ENCODE measurements at regions not wholly inside any gene's neighbourhood (a gene's known extent, or its start where the extent isn't known, plus 50 kb on each side); places are given as distances from the start of the nearest gene placed in this dataset.
"Not testable (repeated sequence)": the region's sequence is repeated elsewhere in the genome, so short reads cannot be mapped to it uniquely, and the experiment has no call there.

DNA sequence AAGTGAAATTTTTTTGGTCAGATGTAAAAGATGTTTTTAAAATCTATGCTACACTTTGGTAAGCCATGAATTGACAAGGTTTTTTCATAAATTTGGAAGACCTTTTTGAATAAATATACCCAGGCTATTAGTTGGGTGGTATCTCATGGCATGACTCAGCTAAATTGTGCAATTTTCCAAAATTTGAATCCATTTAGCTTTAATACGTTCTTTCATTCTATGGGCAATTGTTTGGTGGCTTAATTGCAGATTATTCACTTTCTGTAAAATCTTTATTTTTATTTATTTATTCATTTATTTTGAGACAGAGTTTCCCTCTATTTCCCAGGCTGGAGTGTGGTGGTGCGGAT lies 82.8 kb upstream of the TNRC6A start:
- TF ChIP-seq, protein P1, sequence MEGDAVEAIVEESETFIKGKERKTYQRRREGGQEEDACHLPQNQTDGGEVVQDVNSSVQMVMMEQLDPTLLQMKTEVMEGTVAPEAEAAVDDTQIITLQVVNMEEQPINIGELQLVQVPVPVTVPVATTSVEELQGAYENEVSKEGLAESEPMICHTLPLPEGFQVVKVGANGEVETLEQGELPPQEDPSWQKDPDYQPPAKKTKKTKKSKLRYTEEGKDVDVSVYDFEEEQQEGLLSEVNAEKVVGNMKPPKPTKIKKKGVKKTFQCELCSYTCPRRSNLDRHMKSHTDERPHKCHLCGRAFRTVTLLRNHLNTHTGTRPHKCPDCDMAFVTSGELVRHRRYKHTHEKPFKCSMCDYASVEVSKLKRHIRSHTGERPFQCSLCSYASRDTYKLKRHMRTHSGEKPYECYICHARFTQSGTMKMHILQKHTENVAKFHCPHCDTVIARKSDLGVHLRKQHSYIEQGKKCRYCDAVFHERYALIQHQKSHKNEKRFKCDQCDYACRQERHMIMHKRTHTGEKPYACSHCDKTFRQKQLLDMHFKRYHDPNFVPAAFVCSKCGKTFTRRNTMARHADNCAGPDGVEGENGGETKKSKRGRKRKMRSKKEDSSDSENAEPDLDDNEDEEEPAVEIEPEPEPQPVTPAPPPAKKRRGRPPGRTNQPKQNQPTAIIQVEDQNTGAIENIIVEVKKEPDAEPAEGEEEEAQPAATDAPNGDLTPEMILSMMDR (IDR thresholded peaks at IDR 0.05; ENCODE audit: extremely low read depth, missing control alignments): no peak
- no peak for DNase-seq (ENCODE audit: low spot score)

DNA sequence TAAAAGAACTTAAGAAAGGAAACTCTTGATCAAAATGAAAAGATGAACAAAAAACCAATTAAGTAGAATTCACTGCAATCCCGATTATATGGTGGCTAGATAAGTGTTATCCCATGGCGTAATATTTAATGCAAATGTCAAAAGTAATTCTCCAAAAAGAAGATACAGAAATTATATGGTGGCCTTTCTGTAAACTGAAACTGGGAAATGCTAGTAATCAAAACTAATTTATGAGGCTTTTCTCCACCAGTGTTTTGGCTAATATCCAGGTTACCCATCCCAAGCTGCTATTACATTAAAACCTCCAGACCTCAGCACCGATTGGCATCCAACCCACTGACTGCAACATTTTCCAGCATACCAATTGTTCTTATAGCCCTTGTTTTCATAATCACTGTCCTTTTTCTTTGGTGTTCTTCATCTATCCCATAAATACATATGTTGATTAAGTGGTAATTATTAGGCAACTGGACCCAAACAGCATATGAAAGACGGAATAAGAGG lies 77.2 kb upstream of the TNRC6A start:
- no peak for DNase-seq (ENCODE audit: low spot score)
- TF ChIP-seq, protein P1 (IDR thresholded peaks at IDR 0.05; ENCODE audit: extremely low read depth, missing control alignments): no peak

DNA sequence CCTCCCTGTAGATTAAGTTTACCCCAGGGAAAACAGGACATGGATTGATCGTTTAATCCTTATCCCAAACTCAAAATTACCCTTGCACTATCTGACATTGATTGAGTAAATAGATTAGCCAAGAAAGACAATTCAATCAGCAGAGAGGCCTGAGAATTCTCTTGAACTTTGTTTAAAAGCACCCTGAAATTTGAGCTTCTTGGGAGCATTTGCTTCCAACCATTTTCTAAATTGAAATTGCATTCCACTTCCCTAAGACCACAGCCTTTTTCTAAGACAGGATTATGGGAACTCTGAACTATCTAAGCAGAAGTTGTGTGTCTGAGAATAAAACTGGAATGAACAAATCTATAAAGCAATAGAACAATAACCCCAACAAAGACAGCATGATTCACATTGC lies 76.6 kb upstream of the TNRC6A start:
- TF ChIP-seq, protein P1 (IDR thresholded peaks at IDR 0.05; ENCODE audit: extremely low read depth, missing control alignments): no peak
- DNase-seq (ENCODE audit: low spot score): no peak

DNA sequence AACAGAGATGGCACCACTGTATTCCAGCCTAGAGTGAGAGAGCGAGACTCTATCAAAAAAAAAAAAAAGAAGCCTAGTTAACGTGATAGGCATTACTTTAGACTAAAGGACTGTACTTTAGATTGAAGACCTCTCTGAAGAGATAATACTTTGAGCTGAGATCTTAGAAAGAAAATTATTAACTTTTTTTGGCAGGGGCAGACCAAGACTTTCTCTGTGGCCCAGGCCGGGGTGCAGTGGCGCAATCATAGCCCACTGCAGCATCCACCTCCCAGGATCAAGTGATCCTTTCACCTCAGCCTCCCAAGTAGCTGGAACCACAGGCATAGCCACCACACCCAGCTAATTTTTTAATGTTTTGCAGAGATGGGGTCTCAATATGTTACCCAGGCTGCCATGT lies 75.7 kb upstream of the TNRC6A start:
- TF ChIP-seq, protein P1 (IDR thresholded peaks at IDR 0.05; ENCODE audit: extremely low read depth, missing control alignments): no peak
- no peak for DNase-seq (ENCODE audit: low spot score)

DNA sequence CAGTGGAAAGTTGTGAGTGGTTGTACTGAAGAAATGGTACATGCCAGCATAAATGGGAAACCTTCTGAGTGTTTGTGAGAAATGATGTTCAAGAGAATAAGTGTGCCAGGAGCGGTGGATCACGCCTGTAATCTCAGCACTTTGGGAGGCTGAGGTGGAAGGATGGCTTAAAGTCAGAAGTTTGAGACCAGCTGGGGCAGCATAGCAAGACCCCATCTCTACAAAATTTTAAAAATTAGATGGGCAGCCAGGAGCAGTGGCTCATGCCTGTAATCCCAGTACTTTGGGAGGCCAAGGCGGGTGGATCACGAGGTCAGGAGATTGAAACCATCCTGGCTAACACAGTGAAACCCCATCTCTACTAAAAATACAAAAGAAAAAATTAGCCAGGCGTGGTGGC lies 63.5 kb upstream of the TNRC6A start:
- DNase-seq (ENCODE audit: low spot score): not testable (repeated sequence)

DNA sequence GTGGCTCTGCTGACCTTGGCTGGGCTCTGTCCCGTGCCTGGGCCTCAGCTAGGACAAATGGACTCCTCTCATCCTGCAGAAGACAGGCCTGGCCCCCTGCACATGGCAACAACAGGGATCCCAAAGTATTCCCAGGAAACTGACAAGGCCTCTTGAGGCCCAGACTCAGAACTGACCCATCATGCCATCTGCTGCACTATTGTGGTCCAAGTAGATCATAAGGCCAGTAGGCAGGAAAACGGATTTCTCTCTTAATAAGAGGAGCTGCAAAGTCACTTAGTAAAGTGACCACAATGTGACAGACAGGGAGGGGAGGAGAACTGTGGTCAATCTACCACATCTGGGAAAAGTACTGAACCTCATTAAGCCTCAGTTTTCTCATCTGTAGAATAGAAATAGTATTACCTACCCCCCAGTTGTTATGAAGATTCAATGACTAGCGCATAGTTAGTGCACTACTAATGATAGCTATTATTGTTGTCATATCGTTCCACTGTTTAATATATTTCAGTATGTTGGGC lies 62.1 kb upstream of the TNRC6A start:
- no peak for DNase-seq (ENCODE audit: low spot score)

DNA sequence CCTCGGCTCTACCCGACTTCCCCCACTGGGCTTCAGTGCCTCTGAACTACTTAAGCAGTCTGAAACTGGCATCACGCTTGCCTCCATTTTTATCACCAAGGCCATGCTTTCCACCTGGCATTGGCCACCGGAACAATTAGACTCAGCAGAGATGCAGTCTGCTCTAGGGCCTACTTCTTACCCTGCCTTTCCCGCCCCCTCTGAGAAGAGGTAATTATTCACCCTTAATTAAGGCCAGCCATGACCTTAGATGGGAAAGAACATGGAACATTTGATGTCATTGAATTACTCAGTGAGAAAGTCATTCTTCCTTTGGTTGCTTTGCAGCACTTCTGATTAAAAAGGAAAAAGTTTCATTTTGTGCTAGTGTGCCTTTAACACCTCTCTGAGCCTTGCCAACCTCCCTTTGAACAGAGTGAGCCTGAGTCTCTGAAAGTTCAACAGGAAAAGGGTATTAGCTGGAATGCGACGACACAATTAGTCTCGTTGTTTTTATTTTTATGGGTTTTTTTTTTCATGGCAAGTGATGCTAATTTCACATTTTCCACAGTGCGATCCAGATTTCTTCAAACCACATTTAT lies 60.9 kb upstream of the TNRC6A start:
- no peak for DNase-seq (ENCODE audit: low spot score)
- TF ChIP-seq, protein P1 (IDR thresholded peaks at IDR 0.05; ENCODE audit: extremely low read depth, missing control alignments): no peak

More for the DNA sequence above, 62.1 kb upstream of the TNRC6A start:
- TF ChIP-seq, protein P1 (IDR thresholded peaks at IDR 0.05; ENCODE audit: extremely low read depth, missing control alignments): no peak
